GM12874 (cell line): ENCODE measurements at regions not wholly inside any gene's neighbourhood (a gene's known extent, or its start where the extent isn't known, plus 50 kb on each side); places are given as distances from the start of the nearest gene placed in this dataset.

Experiments used
- CTCF ChIP-seq: IDR thresholded peaks from 2 replicates; pipeline ENCODE4 v1.5.1; 2011; ENCODE audit warnings: low read depth, mild to moderate bottlenecking, control low read depth, low read length, moderate library complexity; ENCODE audit not compliant: insufficient read depth

GRCh38 chr11:109939166-109939810, 153.9 kb upstream of the ZC3H12C start:
- TF ChIP-seq CTCF: peak; percentile 53

- TF ChIP-seq CTCF: no peak
These were observed 152.4 kb upstream of the ZC3H12C start for GRCh38 chr11:109940816-109941215.

GRCh38 chr11:109945626-109946321, 147.4 kb upstream of the ZC3H12C start:
- TF ChIP-seq CTCF: no peak

GRCh38 chr11:109946322-109946846, 146.8 kb upstream of the ZC3H12C start:
- TF ChIP-seq CTCF: peak; percentile 85

- no peak for TF ChIP-seq CTCF
These were observed 138.7 kb upstream of the ZC3H12C start for GRCh38 chr11:109954534-109954933.

- TF ChIP-seq CTCF: no peak
These were observed 136.9 kb upstream of the ZC3H12C start for GRCh38 chr11:109956124-109956793.

- TF ChIP-seq CTCF: no peak
These were observed 136.2 kb upstream of the ZC3H12C start for GRCh38 chr11:109957000-109957399.
